H9 (cell line): ENCODE measurements at regions not wholly inside any gene's neighbourhood (a gene's known extent, or its start where the extent isn't known, plus 50 kb on each side); places are given as distances from the start of the nearest gene placed in this dataset.

ENCODE experiments used
- DNase-seq: peaks from one replicate; pipeline ENCODE4 v3.0.0-alpha.2; 2017
- H2AFZ ChIP-seq: one replicate; pipeline ENCODE4 v1.6.1; 2013; ENCODE audit warnings: mild to moderate bottlenecking, low read length, control low read depth, moderate library complexity
- H2AK5ac ChIP-seq: 2 replicates; pipeline ENCODE4 v1.6.1; 2013; ENCODE audit warnings: low read length, control low read depth, mixed read lengths; ENCODE audit not compliant: insufficient read length
- H2BK120ac ChIP-seq: one replicate; pipeline ENCODE4 v1.6.1; 2013; ENCODE audit warnings: low read depth, mild to moderate bottlenecking, low read length, control low read depth, inconsistent platforms; ENCODE audit not compliant: poor library complexity, severe bottlenecking
- H2BK12ac ChIP-seq: 2 replicates; pipeline ENCODE4 v1.6.1; 2013; ENCODE audit warnings: low read length, control low read depth, mixed read lengths, low read depth; ENCODE audit not compliant: insufficient read length
- H2BK15ac ChIP-seq: 2 replicates; pipeline ENCODE4 v1.6.1; 2013; ENCODE audit warnings: low read depth, low read length, control low read depth
- H2BK20ac ChIP-seq: one replicate; pipeline ENCODE4 v1.6.1; 2013; ENCODE audit warnings: low read depth, mild to moderate bottlenecking, low read length, control low read depth, inconsistent platforms; ENCODE audit not compliant: poor library complexity, severe bottlenecking
- H2BK5ac ChIP-seq: 2 replicates; pipeline ENCODE4 v1.6.1; 2013; ENCODE audit warnings: low read length, control low read depth, mixed read lengths; ENCODE audit not compliant: insufficient read length
- H3K14ac ChIP-seq: 2 replicates; pipeline ENCODE4 v1.6.1; 2013; ENCODE audit warnings: low read length, control low read depth; ENCODE audit not compliant: insufficient read depth
- H3K18ac ChIP-seq: 2 replicates; pipeline ENCODE4 v1.6.1; 2013; ENCODE audit warnings: low read depth, mild to moderate bottlenecking, mixed read lengths, low read length, control low read depth; ENCODE audit not compliant: insufficient read length
- H3K23ac ChIP-seq: 2 replicates; pipeline ENCODE4 v1.6.1; 2013; ENCODE audit warnings: low read length, control low read depth, mixed read lengths, low read depth; ENCODE audit not compliant: insufficient read length
- H3K23me2 ChIP-seq: 2 replicates; pipeline ENCODE4 v1.6.1; 2013; ENCODE audit warnings: low read depth, mild to moderate bottlenecking, mixed read lengths, low read length, control low read depth; ENCODE audit not compliant: insufficient read length, poor library complexity, severe bottlenecking
- H3K27ac ChIP-seq: 2 replicates; pipeline ENCODE4 v1.5.1; 2013; ENCODE audit warnings: low read length, control low read depth, mixed read lengths, low read depth; ENCODE audit not compliant: insufficient read length
- H3K27me3 ChIP-seq: 2 replicates; pipeline ENCODE4 v1.6.1; 2013; ENCODE audit warnings: low read length, control low read depth, inconsistent platforms; ENCODE audit not compliant: insufficient read depth
- H3K4ac ChIP-seq: 2 replicates; pipeline ENCODE4 v1.6.1; 2013; ENCODE audit warnings: low read depth, mild to moderate bottlenecking, control low read depth, inconsistent platforms, low read length, moderate library complexity
- H3K4me1 ChIP-seq: 2 replicates; pipeline ENCODE4 v1.6.1; 2013; ENCODE audit warnings: low read length, control low read depth, inconsistent platforms; ENCODE audit not compliant: insufficient read depth
- H3K4me2 ChIP-seq: 2 replicates; pipeline ENCODE4 v1.6.1; 2013; ENCODE audit warnings: low read length, control low read depth, mixed read lengths; ENCODE audit not compliant: insufficient read length, insufficient read depth
- H3K56ac ChIP-seq: 2 replicates; pipeline ENCODE4 v1.6.1; 2013; ENCODE audit warnings: low read depth, mild to moderate bottlenecking, mixed read lengths, low read length, control low read depth; ENCODE audit not compliant: insufficient read length
- H3K79me1 ChIP-seq: 2 replicates; pipeline ENCODE4 v1.6.1; 2013; ENCODE audit warnings: low read depth, mild to moderate bottlenecking, moderate library complexity, low read length, control low read depth, inconsistent platforms; ENCODE audit not compliant: insufficient read depth, poor library complexity, severe bottlenecking
- H3K79me2 ChIP-seq: 2 replicates; pipeline ENCODE4 v1.6.1; 2013; ENCODE audit warnings: low read length, control low read depth, inconsistent platforms; ENCODE audit not compliant: insufficient read depth
- H3K9ac ChIP-seq: 2 replicates; pipeline ENCODE4 v1.6.1; 2013; ENCODE audit warnings: low read length, control low read depth, mixed read lengths; ENCODE audit not compliant: insufficient read length; ENCODE audit errors: extremely low read depth
- H3K9me3 ChIP-seq: one replicate; pipeline ENCODE4 v1.6.1; 2013; ENCODE audit warnings: low read depth, low read length, inconsistent platforms; ENCODE audit not compliant: control insufficient read depth
- H3T11ph ChIP-seq: one replicate; pipeline ENCODE4 v1.6.1; 2013; ENCODE audit warnings: mild to moderate bottlenecking, low read length, control low read depth, inconsistent platforms
- H4K20me1 ChIP-seq: one replicate; pipeline ENCODE4 v1.6.1; 2013; ENCODE audit not compliant: control insufficient read depth, insufficient read length, insufficient read depth
- H4K5ac ChIP-seq: 2 replicates; pipeline ENCODE4 v1.6.1; 2013; ENCODE audit warnings: low read depth, mild to moderate bottlenecking, mixed read lengths, low read length, control low read depth; ENCODE audit not compliant: insufficient read length
- H4K8ac ChIP-seq: replicated peaks from 2 replicates; pipeline ENCODE4 v1.6.1; 2013; ENCODE audit warnings: low read length, control low read depth, mixed read lengths, low read depth; ENCODE audit not compliant: insufficient read length
- H4K91ac ChIP-seq: 2 replicates; pipeline ENCODE4 v1.6.1; 2013; ENCODE audit warnings: low read depth, mild to moderate bottlenecking, moderate library complexity, mixed read lengths, low read length, control low read depth; ENCODE audit not compliant: insufficient read length
- H3K27ac Mint-ChIP-seq, 3 experiments: 2 replicates in 2 of 3; 3 replicates in 1 of 3; pipeline ENCODE4 v1.8.0; 2020 to 2021; ENCODE audit warnings: mixed read lengths in 3 of 3, mild to moderate bottlenecking in 1 of 3, moderate library complexity in 1 of 3
- H3K27me3 Mint-ChIP-seq: 2 replicates; pipeline ENCODE4 v1.8.0; 2021; ENCODE audit warnings: low read depth, mild to moderate bottlenecking, moderate library complexity, mixed read lengths
- H3K36me3 Mint-ChIP-seq, 3 experiments: 2 replicates in 2 of 3; 3 replicates in 1 of 3; pipeline ENCODE4 v1.8.0; 2020 to 2021; ENCODE audit warnings: low read depth in 3 of 3, mixed read lengths in 3 of 3; ENCODE audit not compliant: insufficient read depth in 1 of 3
- H3K4me1 Mint-ChIP-seq, 2 experiments: 2 replicates each; pipeline ENCODE4 v1.8.0; 2020; ENCODE audit warnings: mixed read lengths in 2 of 2
- H3K4me3 Mint-ChIP-seq, 2 experiments: 2 replicates in 1 of 2; 3 replicates in 1 of 2; pipeline ENCODE4 v1.8.0; 2020 to 2021; ENCODE audit warnings: mild to moderate bottlenecking in 2 of 2, mixed read lengths in 2 of 2, moderate library complexity in 1 of 2
- H3K9me3 Mint-ChIP-seq, 2 experiments: 2 replicates in 1 of 2; 3 replicates in 1 of 2; pipeline ENCODE4 v1.8.0; 2020; ENCODE audit warnings: mild to moderate bottlenecking in 2 of 2, mixed read lengths in 2 of 2, moderate library complexity in 1 of 2
- CTCF ChIP-seq: fragments of 200-600 bp; sonication (generic); conservative IDR thresholded peaks from 3 replicates; pipeline ENCODE4 v1.8.0; 2021; ENCODE audit warnings: antibody characterized with exemption, mild to moderate bottlenecking
- WGBS: extraction: QIAGEN DNeasy Blood & Tissue Kit; methylation state at CpG from one replicate; pipeline ENCODE4 v1.1.7; 2013; ENCODE audit warnings: missing lambda C conversion rate, low lambda C conversion rate, mixed read lengths; ENCODE audit not compliant: insufficient read length; ENCODE audit errors: extremely low coverage; 5-methylcytosine and 5-hydroxymethylcytosine counted together

- no peak overlapping the region for H4K91ac ChIP-seq
- no CpG with 5 or more reads among the region's 8 CpGs for WGBS
- no peak overlapping the region for H2BK5ac ChIP-seq
- no peak overlapping the region for H3K4me2 ChIP-seq
- H2BK120ac ChIP-seq: no peak overlapping the region
- no peak for TF ChIP-seq CTCF
- H2AK5ac ChIP-seq: no peak overlapping the region
- no peaks in the 10 kb centered on the region for H3K27me3 ChIP-seq
- H2BK20ac ChIP-seq: no peak overlapping the region
- H3K9me3 ChIP-seq: no peaks in the 10 kb centered on the region
- no peaks in the 10 kb centered on the region for H4K20me1 ChIP-seq
- H2AFZ ChIP-seq: no peak overlapping the region
- H3K79me1 ChIP-seq: no peaks in the 10 kb centered on the region
- H3K27ac Mint-ChIP-seq: no peak overlapping the region; a peak in 1 of 7 replicates
- H3K23ac ChIP-seq: no peak overlapping the region
- H3K23me2 ChIP-seq: no peaks in the 10 kb centered on the region
- no peak overlapping the region for H3K27ac ChIP-seq
- H3K79me2 ChIP-seq: no peaks in the 10 kb centered on the region
- no peak overlapping the region for H3K18ac ChIP-seq
- no peak overlapping the region for H3K4me3 Mint-ChIP-seq
- H3K56ac ChIP-seq: no peak overlapping the region
- H3K4me1 Mint-ChIP-seq: no peaks in the 10 kb centered on the region
- no peaks in the 10 kb centered on the region for H3K9me3 Mint-ChIP-seq
- no peaks in the 10 kb centered on the region for H3K36me3 Mint-ChIP-seq
- no peak overlapping the region for H3K9ac ChIP-seq
- no peak overlapping the region for H3T11ph ChIP-seq
- no peak overlapping the region for H2BK12ac ChIP-seq
- no peak overlapping the region for H2BK15ac ChIP-seq
- H3K14ac ChIP-seq: no peak overlapping the region
- no peak overlapping the region for H3K4ac ChIP-seq
- H4K5ac ChIP-seq: no peak overlapping the region
- no peak for DNase-seq
- no peak overlapping the region for H4K8ac ChIP-seq
- H3K4me1 ChIP-seq: no peaks in the 10 kb centered on the region
- no peaks in the 10 kb centered on the region; the same call in 1 of the 2 replicates for H3K27me3 Mint-ChIP-seq
These were observed 412.1 kb downstream of the TSN start for GRCh38 chr2:122167515-122167914.
